ENCODE measurements at regions not wholly inside any gene's neighbourhood (a gene's known extent, or its start where the extent isn't known, plus 50 kb on each side); places are given as distances from the start of the nearest gene placed in this dataset.

DNA sequence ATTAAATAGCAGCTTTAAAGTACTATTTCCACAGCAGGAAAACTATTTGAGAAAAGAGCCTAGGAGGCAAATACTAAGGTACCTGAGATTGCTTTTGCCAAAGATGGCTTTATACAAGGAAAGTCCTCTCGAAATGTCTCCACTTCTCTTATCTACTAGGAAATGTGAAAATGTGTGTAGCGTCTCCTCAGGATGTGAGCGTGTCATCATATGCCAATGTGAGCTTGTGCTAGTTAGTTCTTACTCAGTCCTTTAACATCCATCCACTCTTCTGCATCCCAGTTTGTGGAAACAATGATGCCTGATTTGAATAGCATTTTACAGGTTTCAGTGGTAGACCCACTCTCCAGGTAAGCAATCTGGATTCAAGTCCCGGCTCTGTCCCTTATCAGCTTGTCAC lies 421.0 kb downstream of the DYNC2H1 start:
- DNase-seq, result no peak

DNA sequence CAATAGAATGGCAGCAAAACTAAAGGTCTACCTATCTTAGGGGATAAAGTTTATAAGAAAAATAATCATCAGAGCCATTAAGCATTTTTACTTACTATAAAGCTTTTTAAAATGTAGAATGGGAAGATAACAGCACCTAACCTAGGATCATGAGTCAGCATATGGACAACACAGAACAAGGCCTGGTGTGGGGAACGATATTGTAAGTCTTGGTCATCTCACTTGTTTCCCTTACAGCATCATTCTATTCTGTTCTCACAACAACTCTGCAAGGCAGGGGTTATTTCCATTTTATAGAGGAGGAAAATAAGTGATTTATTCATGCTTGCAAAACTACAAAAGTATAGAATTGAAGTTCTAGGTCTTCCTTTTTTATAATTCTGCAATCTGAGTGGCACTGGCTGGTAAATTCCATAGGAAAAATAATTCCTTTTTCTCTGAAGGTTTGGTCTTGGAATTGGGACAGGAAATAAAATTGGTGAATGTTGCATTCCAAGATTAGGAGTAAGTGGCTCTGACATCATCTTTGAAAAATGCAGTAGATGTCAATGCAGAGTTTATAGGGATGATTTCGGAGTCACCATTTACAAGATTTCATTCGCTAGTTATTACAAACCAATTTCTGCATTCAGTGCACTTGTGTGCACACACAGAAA lies 423.0 kb downstream of the DYNC2H1 start:
- no peak for DNase-seq

DNA sequence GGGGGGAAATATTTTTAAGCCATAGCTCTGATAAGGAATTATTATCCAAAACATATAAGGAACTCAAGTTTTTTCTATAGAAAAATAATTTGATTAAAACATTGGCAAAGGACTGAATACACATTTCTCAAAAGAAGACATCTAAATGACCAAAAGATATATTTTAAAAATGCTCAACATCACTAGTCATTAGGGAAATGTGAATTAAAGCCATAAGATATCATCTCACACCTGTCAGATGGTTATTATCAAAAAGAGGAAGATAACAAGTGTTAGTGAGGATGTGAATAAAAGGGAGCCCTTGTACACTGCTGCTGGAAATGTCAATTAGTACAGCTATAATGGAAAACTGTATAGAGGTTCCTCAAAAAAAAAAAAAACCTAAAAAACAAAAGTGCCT lies 425.0 kb downstream of the DYNC2H1 start:
- no peak for DNase-seq

DNA sequence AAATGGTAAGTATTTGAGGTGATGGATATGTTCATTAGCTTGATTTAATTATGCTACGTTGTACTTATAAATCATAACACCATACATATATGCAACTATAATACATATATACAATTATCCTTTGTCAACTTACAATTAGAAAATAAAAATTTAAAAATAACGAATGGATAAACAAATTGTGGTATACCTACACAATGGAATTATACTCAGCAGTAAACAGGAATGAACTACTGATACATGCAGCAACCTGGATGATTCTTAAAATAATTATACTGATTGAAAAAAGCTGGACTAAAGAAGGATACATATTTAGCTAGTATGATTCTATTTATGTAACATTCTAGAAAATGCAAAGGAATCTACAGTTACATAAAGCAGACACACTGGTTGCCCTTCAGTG lies 425.7 kb downstream of the DYNC2H1 start:
- DNase-seq, result no peak

DNA sequence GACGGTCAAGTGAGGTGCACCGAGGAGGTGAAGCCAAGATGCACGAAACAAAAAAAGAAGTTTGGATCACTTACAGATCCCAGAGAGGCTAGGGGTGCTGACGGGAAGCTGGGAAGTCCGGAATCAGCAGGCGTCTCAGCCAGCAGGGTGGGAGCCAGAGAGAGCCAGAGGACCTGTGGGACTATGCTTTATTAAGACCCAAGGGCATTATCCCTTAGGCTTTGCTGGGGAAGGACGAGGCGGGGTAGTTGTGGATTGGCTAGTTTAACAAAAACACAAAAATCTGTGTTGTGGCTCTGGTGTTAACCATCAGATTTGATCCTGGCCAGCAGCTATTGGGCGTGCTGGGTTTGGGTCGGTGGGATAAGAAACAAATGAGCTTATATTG lies 427.1 kb downstream of the DYNC2H1 start:
- no peak for DNase-seq

DNA sequence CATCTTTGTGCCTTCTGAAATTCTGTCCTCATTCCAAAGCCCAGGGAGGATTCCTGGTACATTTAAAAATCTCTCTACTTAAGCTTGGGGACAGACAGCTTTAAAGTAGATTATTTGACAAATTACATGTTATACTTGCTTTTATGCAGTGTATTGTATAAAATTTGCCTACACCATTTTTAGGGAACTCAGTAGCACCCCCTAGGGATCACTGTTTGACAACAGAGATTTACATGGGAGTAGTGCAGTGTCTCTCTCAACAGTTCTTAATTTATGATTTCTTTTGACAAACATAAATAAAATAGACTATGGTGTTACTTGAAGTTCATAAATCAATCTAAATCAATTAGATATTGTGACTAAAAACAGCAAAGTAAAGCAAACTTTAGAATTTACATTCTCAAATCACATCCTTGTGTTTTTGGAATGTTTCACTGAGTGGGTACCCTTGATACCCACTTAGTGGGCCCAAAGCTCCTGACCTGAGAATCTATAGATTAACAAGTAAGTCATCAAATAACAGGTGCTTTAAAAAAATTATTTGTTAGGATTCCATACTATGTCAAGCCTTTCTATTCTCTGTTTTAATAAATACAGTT lies 428.8 kb downstream of the DYNC2H1 start:
- DNase-seq, result no peak

DNA sequence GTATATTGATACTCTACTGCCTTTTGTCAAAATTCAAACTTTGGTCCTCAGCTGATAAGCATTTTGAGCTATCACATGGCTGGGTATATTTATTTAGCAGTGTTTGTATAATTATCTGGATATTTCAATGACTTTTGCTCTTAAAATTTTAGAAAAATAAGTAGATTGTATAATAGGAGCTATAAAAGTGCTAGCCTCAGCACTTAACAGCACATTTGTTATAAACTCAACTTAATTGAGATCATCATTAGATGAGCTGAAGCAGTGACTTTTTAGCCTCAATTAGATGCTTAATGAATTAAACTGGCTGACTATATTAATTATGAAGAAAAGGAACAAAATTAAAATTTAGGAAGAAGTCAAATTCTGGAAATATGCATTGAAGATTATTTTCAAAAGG lies 429.9 kb downstream of the DYNC2H1 start:
- DNase-seq, result no peak

DNA sequence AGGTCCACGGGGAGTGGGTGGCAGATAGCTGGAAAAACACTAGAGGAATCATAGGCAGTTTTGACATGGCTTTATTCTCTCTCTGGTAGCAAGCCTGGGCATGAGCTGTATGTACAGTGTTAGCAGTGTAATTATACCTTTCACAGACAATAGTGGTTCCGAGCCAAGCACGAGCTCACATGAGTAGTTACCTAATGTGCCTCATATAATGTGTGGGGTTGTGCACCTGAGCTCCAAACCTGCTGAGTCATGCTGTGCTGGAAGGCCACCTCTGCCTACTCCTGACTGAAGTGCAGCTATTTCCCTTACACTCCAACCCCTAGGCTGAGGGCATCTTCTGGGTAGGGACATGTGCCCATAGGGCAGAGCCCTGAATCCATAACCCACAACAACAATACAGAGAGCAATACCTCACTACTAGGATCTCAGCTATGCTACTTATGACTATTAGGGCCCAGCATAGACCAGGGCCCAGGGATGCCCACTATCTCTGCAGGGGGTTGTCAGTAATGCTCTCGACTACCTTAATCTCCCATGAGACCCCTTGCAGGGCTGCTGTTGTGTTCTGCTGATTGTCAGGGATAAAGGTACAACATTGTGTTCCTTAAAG lies 432.1 kb downstream of the DYNC2H1 start:
- DNase-seq, result no peak

DNA sequence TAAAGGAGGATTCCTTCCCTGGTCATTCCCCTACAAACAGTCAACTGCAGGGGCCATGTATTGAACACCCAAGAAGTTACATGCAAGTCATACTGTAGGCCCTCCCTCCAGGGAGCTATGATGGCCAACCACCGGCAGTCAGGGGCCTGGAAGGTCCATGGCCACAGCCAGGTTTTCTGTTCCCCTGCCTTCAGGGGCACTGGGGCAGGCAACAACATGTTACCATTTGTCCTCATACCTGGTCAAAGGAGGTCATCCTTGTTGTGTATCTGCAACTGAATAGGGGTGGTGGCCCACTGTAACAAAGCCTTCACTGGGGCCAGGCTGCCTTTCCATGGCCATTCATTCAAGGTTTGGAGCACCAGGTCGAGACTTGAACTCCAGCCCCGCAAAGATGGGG lies 433.6 kb downstream of the DYNC2H1 start:
- no peak for DNase-seq

DNA sequence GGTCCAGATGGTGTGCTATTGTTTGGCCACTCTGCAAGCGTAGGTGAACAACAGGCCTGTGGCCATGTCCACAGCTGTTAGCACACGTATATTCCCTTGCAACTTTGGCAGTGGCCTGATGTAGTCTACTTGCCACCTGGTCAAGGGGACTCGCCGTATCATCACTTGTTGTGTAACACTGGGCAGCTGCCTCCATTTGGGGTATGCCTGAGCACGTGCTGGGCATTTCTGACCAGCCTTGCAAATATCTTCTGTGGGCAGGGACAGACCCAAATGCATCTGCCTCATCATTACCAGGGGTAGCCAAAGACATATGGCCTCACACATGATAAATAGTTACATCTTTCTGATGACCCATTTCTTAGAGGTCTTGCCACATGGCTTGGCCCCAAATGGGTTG lies 434.2 kb downstream of the DYNC2H1 start:
- DNase-seq, result no peak

DNA sequence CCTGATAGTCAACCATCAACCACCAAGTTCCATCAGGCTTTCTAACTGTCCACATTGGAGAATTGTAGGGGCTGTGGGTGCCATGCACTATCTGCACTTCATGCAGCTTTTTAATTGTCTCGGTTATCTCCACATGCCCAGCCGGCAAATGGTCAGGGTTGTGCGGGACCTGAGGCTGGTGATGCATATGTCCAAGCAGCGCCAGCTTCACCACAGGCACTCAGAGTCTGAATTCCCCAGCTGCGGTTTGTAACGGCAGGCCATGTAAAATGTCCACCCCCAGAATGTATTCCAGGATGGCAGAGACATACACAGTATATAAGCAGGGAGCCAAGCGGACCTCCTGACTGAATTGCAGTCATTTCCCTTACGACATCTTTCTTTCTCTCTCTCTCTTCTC lies 435.6 kb downstream of the DYNC2H1 start:
- DNase-seq, result no peak

DNA sequence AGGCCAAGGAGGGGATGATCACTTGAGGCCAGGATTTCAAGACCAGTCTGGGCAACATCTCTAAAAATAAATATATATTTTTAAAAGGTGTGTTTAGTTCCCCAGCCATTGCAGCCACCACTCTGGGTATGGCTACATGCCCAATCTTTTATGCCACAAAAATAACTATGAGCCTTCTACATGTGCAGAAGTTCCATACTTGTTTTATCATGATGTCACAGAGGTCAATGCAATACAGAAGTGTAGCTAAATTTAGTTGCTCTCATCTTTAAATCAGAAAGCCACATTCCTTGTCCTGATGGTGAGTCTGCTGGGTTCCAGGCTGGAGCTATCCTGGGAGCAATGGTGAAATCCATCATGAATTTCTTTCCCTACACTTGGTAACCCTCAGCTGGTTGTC lies 436.3 kb downstream of the DYNC2H1 start:
- DNase-seq, result no peak

DNA sequence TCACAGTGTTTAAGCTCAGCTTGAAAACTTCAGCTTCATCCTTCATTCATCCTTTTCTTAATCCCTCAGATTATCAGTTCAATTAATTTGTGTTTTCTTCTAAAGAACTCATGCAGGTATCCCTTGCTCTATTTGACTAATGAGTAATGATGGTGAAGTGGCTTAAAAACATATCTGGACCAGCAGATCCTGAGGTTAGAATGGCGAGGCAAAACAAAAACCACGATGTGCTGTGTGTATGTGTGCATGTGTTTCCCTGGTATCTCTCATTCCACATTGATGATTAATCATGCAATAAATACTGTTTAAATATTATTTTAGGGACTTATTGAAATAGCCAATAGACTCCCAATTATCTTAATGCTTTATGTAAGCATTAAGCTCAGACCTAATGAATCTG lies 437.0 kb downstream of the DYNC2H1 start:
- no peak for DNase-seq

DNA sequence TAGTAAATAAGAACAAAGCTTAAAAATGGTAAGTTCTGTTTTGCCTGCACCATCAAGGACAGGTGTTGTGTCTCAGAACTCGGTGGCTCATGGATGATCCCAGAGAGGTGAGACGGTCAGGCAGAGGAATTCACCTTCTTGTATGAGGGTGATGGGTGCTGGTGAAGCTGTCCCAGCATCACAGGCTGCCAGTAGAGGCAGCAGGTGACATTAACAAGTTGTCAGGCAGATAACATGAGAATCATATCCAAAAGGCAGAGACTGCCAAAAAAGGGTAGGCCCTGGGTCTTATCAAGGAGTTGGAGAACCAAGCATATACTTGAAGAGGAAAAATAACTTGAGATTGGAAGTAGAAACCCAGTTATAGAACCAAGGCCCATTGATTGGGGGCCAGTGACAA lies 437.8 kb downstream of the DYNC2H1 start:
- DNase-seq, result no peak

DNA sequence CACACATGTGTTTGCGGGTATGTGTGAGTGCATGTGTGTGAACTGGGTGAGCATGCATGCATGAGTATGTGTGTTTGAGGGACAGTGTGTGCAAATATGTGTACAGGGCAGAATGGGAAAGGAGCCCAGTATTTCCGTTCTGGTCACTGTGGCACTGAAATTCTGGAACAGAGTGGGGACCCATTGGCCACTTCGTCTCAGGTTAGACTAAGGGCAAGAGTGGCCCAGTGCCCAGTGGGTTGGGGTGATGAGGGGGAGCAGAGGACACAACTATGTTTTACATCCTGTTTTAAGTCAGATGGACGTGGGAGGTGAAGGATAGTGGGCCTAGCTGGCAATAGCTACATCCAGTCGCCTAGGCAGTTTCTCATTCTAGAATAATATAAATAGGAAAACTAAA lies 438.5 kb downstream of the DYNC2H1 start:
- DNase-seq, result no peak

DNA sequence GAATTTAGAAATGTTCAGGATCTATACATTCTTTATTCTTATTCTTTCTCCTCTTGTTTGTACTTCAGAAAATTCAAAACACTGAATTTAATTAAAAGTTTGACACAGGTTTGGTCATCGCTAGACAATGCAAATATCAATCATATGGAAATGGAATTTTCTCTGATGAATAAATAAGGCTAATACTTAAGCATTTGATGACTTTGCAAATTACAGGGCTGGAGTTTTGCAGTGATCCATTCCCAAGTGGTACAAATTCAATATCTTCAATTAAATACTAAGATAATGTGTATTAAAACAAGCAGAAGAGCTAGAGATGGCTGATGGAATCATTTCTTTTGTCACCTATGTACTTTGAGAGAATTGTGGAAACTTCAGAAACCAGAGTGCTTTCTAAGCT lies 439.6 kb downstream of the DYNC2H1 start:
- no peak for DNase-seq

DNA sequence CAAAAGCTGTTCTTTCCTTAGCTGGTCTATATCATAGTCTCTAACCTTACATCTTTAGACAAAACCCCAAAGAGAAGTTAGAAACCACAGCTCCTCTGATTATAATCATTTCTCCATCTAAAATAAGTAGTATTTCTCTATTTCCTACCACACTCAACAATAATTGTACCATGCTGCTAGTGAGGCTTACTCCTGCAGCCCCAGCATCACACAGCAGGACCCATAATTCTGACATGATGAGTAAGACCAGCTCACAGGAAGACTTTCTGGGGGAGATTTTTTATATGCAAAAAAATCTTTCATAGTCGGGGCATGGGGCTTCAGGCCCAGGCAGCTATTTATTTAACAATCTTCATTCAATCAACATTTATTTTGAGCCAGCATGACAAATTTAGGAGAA lies 441.6 kb downstream of the DYNC2H1 start:
- no peak for DNase-seq

DNA sequence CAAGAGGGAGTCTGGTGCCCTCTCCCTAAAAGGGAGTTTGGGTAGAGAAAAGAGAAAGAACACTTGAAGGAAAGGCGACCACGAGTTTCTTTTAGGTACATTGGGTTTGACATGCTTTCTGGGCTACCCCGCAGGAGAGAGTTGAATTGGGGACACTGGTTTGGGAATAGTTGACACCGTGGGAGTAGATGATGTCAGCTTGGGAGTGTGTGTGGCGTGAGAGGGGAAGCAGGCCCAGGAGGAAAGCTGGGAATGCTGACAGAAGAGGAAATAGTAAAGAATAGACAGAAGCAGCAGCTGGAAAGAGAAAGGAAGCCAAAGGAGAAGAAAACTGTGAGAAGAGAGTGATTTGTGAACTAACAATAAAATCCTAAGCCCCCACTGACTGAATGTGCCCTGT lies 442.9 kb downstream of the DYNC2H1 start:
- DNase-seq, result no peak

DNA sequence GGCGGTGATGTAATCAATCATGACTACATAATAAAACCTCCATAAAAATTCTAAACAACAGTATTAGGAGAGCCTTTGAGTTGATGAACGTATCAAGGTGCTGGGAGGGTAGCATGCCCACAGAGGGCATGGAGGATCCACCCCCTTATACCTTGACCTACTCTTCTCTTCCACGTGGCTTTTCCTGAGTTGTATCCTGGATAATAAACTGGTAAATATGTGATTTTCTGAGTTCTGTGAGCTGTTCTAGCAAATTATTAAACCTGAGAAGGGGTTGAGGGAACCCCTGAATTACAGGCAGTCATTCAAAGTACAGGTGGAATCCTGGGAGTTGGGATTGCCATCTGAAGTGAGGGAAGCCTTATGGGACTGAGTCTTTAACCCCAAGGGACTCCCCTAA lies 446.9 kb downstream of the DYNC2H1 start:
- DNase-seq, result no peak

DNA sequence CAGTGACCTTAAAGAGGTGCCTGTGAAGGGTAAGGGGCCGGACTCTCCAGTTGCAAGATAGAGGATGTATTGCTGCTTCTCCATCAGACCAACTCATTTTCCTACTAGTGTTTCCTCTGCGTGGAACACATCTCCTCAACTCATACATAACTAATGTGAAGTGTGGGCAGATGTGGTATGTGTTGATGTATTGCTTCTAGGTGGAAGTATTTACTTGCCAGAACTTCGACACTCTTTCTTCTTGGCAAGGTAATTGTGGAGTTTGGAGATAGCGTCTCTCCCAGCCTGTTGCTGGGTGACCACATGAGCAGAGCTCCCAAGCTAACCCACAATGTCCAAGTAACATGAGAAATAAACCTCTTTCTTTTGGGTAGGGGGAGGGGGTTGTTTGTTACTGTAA lies 456.9 kb downstream of the DYNC2H1 start:
- no peak for DNase-seq

DNA sequence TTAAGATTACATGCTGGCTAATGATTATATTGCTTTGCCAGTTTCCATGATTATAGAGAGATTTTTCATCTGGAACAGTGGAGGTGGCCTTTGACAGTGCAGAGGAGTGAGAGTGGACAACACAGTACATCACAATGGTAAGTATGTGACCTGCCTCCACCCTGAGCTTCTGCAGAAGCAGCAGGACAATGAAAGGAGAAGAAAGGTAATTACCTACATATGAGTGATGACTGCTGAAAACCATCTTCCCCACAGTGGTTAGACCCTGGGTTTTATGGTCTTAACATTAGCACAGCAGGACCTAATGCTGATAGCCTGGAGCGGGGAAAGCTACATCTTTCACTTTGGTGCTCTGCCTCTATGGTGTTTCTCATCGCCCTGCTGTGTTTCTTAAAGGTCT lies 454.7 kb upstream of the DDI1 start:
- DNase-seq, result no peak

DNA sequence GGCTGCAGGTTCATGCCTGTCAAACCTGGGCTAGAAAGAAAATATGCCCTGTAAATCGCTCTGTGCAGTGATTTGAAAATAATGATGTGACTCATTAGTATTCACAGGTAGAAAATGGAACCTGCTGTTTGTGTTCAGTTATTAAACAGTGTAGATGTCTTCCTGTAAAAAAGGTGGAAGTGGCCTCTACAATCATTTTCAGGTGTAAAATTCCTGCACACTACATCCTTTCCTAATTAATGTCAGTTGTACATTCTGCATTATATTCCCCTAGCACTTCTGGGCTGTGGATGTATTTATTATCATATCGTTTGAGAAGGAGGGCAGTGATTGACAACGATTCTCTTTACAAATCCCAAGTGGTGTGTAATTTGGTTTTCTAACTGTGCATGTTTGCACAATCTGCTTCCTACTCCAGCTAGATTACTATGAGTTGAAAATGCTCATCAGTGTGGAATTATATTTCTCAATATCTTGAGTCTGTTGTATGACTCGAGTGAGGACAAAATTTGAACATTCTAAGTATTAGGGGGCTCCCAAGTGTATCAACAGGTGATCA lies 454.0 kb upstream of the DDI1 start:
- no peak for DNase-seq

DNA sequence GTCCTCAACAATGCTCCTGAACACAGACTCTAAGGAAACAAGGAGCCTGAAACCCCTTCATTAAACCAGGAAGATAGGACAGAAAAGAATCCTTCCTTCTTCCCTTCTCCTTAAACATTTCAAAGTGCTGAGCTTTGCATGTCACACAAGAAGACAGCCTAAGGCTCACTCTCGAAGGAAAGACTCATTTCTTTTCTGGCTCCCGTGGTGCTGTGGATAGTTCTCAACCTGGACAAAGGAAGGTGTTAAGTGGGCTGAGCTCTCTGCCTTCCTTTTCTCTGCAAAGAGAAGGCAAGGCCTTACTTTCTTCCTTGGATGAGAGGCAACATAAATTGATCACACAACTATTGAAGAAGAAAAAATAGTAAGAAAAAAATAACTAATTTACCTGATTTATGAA lies 452.4 kb upstream of the DDI1 start:
- no peak for DNase-seq

DNA sequence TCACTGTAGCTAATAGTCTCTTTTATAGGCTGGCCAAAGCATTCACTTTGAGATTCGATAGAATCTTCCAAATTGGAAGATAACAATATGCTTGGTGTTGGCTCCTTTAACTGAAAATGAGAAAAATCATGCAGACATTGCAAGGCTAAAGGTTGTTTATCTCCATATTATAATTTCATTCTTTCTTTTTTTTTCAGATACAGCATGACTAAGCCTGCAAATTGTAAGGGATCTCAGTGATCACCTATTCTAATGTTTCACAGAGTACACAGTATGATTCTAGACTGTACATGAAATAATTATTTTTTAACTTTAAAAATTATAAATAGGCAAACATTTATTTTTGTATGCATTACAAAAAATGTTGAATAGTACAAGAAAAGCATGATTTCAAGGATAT lies 451.7 kb upstream of the DDI1 start:
- DNase-seq, result no peak

DNA sequence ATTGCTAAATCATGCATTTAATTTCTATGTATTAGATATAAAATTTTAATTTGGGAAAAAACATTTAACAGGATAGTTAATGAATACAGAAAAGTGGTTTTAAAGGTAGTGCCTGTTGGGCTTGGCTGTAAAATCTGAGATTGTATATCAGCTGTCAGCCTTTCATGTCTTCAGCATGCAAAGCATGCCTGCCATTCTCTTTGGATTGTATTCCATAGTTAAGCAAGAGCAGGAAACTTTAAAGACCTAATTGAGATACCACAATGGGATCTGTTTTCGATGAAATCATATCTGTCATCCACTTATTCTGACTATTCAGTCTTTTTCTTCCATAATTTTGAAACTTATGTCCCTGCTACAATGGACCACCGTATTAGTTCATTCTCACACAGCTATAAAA lies 451.0 kb upstream of the DDI1 start:
- no peak for DNase-seq

Data from NCI-H1436 (cell line).